ENCODE measurements at regions not wholly inside any gene's neighbourhood (a gene's known extent, or its start where the extent isn't known, plus 50 kb on each side); places are given as distances from the start of the nearest gene placed in this dataset.

DNA sequence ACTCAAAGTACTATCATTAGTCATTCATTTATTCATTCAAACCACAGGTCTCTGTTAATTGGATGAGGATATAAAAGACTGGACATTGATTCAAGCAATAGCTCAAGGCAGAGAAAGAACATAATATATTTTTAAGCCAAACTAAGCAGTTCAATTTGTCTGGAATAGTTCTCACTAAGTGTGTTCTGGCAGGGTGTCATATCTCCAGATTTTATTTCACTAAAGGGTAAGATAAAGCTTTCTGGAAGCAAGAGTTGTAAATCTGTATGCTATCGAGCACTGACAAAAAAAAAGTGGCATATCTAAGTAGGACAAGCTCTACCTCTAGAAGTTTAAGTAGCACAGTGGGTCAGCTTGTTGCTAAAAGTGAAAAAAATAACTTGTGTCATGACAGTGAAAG is 375.6 kb downstream of the TUSC1 start:
- TF ChIP-seq POLR2AphosphoS5 (IDR thresholded peaks at IDR 0.05; ENCODE audit: low read depth, low read length) (no peak), CTCF (IDR thresholded peaks at IDR 0.05) (no peak)
- TF ChIP-seq, protein P1, sequence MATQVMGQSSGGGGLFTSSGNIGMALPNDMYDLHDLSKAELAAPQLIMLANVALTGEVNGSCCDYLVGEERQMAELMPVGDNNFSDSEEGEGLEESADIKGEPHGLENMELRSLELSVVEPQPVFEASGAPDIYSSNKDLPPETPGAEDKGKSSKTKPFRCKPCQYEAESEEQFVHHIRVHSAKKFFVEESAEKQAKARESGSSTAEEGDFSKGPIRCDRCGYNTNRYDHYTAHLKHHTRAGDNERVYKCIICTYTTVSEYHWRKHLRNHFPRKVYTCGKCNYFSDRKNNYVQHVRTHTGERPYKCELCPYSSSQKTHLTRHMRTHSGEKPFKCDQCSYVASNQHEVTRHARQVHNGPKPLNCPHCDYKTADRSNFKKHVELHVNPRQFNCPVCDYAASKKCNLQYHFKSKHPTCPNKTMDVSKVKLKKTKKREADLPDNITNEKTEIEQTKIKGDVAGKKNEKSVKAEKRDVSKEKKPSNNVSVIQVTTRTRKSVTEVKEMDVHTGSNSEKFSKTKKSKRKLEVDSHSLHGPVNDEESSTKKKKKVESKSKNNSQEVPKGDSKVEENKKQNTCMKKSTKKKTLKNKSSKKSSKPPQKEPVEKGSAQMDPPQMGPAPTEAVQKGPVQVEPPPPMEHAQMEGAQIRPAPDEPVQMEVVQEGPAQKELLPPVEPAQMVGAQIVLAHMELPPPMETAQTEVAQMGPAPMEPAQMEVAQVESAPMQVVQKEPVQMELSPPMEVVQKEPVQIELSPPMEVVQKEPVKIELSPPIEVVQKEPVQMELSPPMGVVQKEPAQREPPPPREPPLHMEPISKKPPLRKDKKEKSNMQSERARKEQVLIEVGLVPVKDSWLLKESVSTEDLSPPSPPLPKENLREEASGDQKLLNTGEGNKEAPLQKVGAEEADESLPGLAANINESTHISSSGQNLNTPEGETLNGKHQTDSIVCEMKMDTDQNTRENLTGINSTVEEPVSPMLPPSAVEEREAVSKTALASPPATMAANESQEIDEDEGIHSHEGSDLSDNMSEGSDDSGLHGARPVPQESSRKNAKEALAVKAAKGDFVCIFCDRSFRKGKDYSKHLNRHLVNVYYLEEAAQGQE (IDR thresholded peaks at IDR 0.05; ENCODE audit: insufficient read depth in 1 of 2, low read depth in 2 of 2, low read length in 1 of 2), result no peak
